ENCODE measurements at regions not wholly inside any gene's neighbourhood (a gene's known extent, or its start where the extent isn't known, plus 50 kb on each side); places are given as distances from the start of the nearest gene placed in this dataset.

DNA sequence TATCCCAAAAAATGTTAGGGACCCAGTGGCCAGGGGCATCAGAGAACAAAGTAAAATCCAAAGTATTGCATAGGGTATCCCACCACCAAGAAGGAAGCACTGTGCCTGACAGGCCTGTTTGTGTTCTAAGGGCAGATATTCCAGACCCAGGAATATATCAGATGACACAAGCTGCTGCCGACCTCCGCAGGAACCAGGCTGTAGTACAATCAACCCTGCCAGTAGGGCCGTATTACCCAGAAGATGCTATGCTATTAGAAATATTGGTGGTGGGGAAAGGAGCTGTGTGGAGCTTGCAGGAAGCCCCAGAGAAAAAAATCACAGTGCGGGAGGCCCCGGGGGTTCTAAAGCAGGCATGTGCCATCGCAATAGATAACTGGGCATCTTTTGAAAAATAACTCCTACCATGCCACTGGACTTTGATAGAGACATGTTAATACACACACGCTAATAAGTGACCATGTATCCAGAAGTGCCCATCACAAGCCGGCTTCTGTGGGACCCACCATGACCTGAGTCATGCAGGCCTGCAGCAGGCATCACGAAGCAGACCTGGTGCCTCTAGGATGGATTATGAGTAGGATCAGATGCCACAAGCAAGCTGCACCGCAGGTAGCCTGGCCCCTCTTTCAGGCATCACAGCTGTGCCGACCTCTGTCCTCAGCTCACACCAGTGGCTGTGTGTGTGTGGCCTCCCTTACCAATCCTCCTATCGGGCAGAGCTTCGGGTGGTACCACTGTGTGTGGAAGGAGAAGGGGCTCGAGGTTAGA, 242.7 kb downstream of the BCL11B start:
- no peak for TF ChIP-seq YY1 (IDR thresholded peaks at IDR 0.05; ENCODE audit: low read depth)
- TF ChIP-seq, protein P1, sequence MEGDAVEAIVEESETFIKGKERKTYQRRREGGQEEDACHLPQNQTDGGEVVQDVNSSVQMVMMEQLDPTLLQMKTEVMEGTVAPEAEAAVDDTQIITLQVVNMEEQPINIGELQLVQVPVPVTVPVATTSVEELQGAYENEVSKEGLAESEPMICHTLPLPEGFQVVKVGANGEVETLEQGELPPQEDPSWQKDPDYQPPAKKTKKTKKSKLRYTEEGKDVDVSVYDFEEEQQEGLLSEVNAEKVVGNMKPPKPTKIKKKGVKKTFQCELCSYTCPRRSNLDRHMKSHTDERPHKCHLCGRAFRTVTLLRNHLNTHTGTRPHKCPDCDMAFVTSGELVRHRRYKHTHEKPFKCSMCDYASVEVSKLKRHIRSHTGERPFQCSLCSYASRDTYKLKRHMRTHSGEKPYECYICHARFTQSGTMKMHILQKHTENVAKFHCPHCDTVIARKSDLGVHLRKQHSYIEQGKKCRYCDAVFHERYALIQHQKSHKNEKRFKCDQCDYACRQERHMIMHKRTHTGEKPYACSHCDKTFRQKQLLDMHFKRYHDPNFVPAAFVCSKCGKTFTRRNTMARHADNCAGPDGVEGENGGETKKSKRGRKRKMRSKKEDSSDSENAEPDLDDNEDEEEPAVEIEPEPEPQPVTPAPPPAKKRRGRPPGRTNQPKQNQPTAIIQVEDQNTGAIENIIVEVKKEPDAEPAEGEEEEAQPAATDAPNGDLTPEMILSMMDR (IDR thresholded peaks at IDR 0.05) = no peak
- no peak for TF ChIP-seq SIN3A (IDR thresholded peaks at IDR 0.05; ENCODE audit: borderline replicate concordance, low read depth, low read length)
- TF ChIP-seq, protein P2, sequence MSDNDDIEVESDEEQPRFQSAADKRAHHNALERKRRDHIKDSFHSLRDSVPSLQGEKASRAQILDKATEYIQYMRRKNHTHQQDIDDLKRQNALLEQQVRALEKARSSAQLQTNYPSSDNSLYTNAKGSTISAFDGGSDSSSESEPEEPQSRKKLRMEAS (IDR thresholded peaks at IDR 0.05; ENCODE audit: low read depth) = no peak

Data from SK-N-SH (cell line).